Naive thymus-derived CD4-positive, alpha-beta T cell (primary cell): ENCODE measurements at regions not wholly inside any gene's neighbourhood (a gene's known extent, or its start where the extent isn't known, plus 50 kb on each side); places are given as distances from the start of the nearest gene placed in this dataset.
"Not testable (repeated sequence)": the region's sequence is repeated elsewhere in the genome, so short reads cannot be mapped to it uniquely, and the experiment has no call there.

Experiments used
- ATAC-seq: fragments of 150-1000 bp; cut with Tn5 transposase; 2 replicates; pipeline ENCODE4 v1.10.0; 2021; ENCODE audit warnings: mild to moderate bottlenecking, moderate library complexity
- CTCF ChIA-PET: fragments of 350-600 bp; sonication (Branson Sonifier 250); formaldehyde crosslinking; loops from one replicate; lab custom pipeline; 2021; ENCODE audit warnings: antibody characterized with exemption; lab: Charles Lee
- POLR2A ChIA-PET: fragments of 350-600 bp; sonication (Branson Sonifier 250); formaldehyde crosslinking; loops from one replicate; lab custom pipeline; 2021; ENCODE audit warnings: antibody characterized with exemption, inconsistent platforms; lab: Charles Lee
- DNase-seq, 9 donors: peaks; one replicate each; pipeline versions ENCODE4 v3.0.0 to v3.0.0-alpha.2; 2020 to 2022; ENCODE audit warnings: mixed read lengths in 1 of 9
- H3K27ac ChIP-seq: one replicate; pipeline ENCODE4 v1.7.0; 2013; ENCODE audit warnings: mild to moderate bottlenecking, low read depth, low read length, moderate library complexity
- H3K27me3 ChIP-seq, 2 donors: one replicate each; pipeline ENCODE4 v1.7.0; 2013; ENCODE audit warnings: low read length in 2 of 2, mild to moderate bottlenecking in 2 of 2, moderate library complexity in 2 of 2; ENCODE audit not compliant: control insufficient read depth in 2 of 2, insufficient read depth in 2 of 2
- H3K36me3 ChIP-seq, 3 experiments: 1 replicate in 2 of 3; 2 replicates in 1 of 3; pipeline ENCODE4 v1.7.0; 2013; ENCODE audit warnings: low read length in 3 of 3, mild to moderate bottlenecking in 3 of 3, moderate library complexity in 1 of 3; ENCODE audit not compliant: insufficient read depth in 3 of 3, control insufficient read depth in 2 of 3
- H3K4me1 ChIP-seq, 2 donors: one replicate each; pipeline ENCODE4 v1.7.0; 2013; ENCODE audit warnings: low read length in 2 of 2, mild to moderate bottlenecking in 2 of 2, moderate library complexity in 1 of 2; ENCODE audit not compliant: control insufficient read depth in 2 of 2, insufficient read depth in 2 of 2
- H3K4me3 ChIP-seq: 2 replicates; pipeline ENCODE4 v1.7.0; 2013; ENCODE audit warnings: mild to moderate bottlenecking, low read length
- H3K9me3 ChIP-seq, 3 experiments: 1 replicate in 2 of 3; 2 replicates in 1 of 3; pipeline ENCODE4 v1.7.0; 2013; ENCODE audit warnings: low read length in 3 of 3; ENCODE audit not compliant: control insufficient read depth in 2 of 3
- H3K27ac Mint-ChIP-seq, 9 donors: one replicate each; pipeline ENCODE4 v1.8.0; 2020 to 2022; ENCODE audit warnings: mixed read lengths in 9 of 9, mild to moderate bottlenecking in 8 of 9, moderate library complexity in 5 of 9, inconsistent platforms in 2 of 9
- H3K27me3 Mint-ChIP-seq, 5 donors: one replicate each; pipeline ENCODE4 v1.8.0; 2021 to 2022; ENCODE audit warnings: mixed read lengths in 5 of 5, mild to moderate bottlenecking in 1 of 5
- H3K36me3 Mint-ChIP-seq, 5 donors: one replicate each; pipeline ENCODE4 v1.8.0; 2020 to 2022; ENCODE audit warnings: mixed read lengths in 5 of 5, mild to moderate bottlenecking in 3 of 5, inconsistent platforms in 1 of 5
- H3K4me1 Mint-ChIP-seq, 7 donors: one replicate each; pipeline ENCODE4 v1.8.0; 2020 to 2022; ENCODE audit warnings: mixed read lengths in 7 of 7, mild to moderate bottlenecking in 3 of 7, inconsistent platforms in 1 of 7
- H3K4me3 Mint-ChIP-seq, 10 donors: one replicate each; pipeline ENCODE4 v1.8.0; 2020 to 2022; ENCODE audit warnings: mild to moderate bottlenecking in 10 of 10, mixed read lengths in 10 of 10, moderate library complexity in 6 of 10, inconsistent platforms in 2 of 10
- H3K9me3 Mint-ChIP-seq, 11 donors: one replicate each; pipeline ENCODE4 v1.8.0; 2020 to 2022; ENCODE audit warnings: mixed read lengths in 11 of 11, mild to moderate bottlenecking in 4 of 11, inconsistent platforms in 1 of 11, moderate library complexity in 1 of 11
- intact Hi-C, 2 donors: fragments of 100-400 bp; cut with micrococcal nuclease; formaldehyde crosslinking; loops; one replicate each; pipeline ENCODE4 v1.15.1; 2023

DNA sequence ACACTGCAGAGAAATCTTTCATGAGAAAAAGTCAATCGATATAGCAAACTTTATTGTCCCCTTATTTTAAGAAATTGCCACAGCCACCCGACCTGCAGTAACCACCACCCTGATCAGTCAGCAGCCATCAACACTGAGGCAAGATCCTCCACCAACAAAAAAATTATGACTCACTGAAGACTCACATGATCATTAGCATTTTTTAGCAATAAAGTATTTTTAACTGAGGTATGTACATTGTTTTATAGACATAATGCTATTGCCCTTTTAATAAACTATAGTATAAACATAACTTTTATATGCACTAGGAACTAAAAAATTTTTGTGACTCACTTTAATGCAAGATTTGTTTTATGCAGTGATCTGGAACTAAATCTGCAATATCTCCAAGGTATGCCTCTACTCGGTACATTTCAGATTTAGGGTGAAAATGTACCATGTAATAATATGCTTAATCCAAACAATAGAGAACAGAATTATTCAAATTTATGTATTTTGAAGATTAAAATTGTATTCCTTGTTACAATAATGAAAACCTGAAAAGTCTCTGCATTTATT is 79.2 kb upstream of the CEP126 start:
- intact Hi-C loops: no loop called here
- H3K27me3 Mint-ChIP-seq: peaks cover 0 to 12% (median 5%) of the 10 kb centered on the region in 5 donors
- no peaks in the 10 kb centered on the region for H3K4me1 Mint-ChIP-seq
- Histone ChIP-seq H3K27ac (no peak overlapping the region), H3K36me3 (no peaks in the 10 kb centered on the region), H3K9me3 (no peaks in the 10 kb centered on the region), H3K4me3 (no peak overlapping the region), H3K27me3 (no peaks in the 10 kb centered on the region), H3K4me1 (no peaks in the 10 kb centered on the region)
- DNase-seq (no peak), ATAC-seq (no peak)
- no peak overlapping the region for H3K4me3 Mint-ChIP-seq
- POLR2A ChIA-PET: no interaction called here
- H3K27ac Mint-ChIP-seq: no peak overlapping the region
- CTCF ChIA-PET: no interaction called here
- H3K36me3 Mint-ChIP-seq: no peaks in the 10 kb centered on the region
- H3K9me3 Mint-ChIP-seq: peaks cover 0 to 3% (median 0%) of the 10 kb centered on the region in 11 donors

DNA sequence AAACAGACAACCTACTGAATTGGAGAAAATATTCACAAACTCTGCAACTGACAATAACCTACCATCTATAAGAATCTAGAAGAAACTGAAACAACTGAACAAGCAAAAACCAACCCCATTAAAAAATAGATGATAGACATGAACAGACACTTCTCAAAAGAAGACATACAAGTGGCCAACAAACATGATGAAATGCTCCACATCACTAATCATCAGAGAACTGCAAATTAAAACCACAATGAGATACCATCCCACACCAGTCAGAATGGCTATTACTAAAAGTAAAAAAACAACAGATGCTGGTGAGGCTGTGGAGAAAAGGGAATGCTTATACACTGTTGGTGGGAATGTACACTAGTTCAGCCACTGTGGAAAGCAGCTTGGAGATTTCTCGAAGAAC is 84.3 kb upstream of the CEP126 start:
- H3K9me3 ChIP-seq, ATAC-seq, H3K27ac ChIP-seq, H3K4me3 ChIP-seq, POLR2A ChIA-PET, intact Hi-C loops, H3K4me1 ChIP-seq, H3K36me3 Mint-ChIP-seq, H3K4me3 Mint-ChIP-seq, H3K27ac Mint-ChIP-seq, DNase-seq, H3K9me3 Mint-ChIP-seq, H3K4me1 Mint-ChIP-seq, H3K27me3 ChIP-seq, H3K36me3 ChIP-seq, H3K27me3 Mint-ChIP-seq, CTCF ChIA-PET: not testable (repeated sequence)

DNA sequence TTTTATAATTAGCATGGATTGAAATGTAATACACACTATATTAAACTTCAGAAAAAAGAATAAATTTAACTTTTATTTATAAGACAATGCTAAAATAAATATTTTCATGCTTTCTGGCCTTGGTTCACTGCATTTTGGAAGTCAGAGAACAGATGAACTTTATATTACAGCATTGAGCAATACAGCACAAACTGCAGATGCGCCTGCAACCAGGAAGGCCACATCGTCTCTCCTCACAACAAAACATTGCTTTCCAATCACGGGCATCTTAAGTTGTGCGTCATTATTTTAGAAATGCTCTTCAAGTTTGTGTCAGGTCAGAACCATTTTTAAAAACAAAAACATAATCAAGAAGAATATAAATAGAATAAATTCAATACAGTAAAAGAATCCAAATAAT is 89.3 kb upstream of the CEP126 start:
- Mint-ChIP-seq H3K27me3 (peaks cover 0 to 12% (median 0%) of the 10 kb centered on the region in 5 donors), H3K9me3 (peaks cover 0 to 3% (median 0%) of the 10 kb centered on the region in 11 donors), H3K27ac (no peak overlapping the region), H3K36me3 (no peaks in the 10 kb centered on the region), H3K4me3 (no peak overlapping the region), H3K4me1 (no peaks in the 10 kb centered on the region)
- no peak overlapping the region for H3K4me3 ChIP-seq
- POLR2A ChIA-PET: no interaction called here
- H3K9me3 ChIP-seq: no peaks in the 10 kb centered on the region
- CTCF ChIA-PET: no interaction called here
- no peak overlapping the region for H3K27ac ChIP-seq
- no peaks in the 10 kb centered on the region for H3K27me3 ChIP-seq
- ATAC-seq: no peak
- no peaks in the 10 kb centered on the region for H3K36me3 ChIP-seq
- no peak for DNase-seq
- intact Hi-C loops: no loop called here
- no peaks in the 10 kb centered on the region for H3K4me1 ChIP-seq

DNA sequence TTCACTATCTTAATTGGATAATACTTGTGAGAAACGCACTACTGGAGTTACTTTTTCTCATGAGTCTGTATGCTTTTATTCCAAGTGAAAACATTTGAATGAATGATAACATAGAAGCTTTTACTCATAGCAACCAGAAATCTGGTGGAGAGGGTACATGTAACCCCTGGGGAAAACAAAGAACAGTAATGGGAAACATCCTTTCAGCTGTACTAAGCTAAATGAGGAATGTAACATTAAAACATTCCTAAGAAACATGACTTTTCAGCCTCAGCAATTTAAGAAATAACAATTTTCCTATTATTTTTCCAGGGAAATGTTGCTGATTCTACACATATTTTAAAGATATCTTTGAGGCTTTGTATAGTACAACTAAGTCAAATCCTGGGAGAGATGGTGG is 97.2 kb upstream of the CEP126 start:
- H3K27ac ChIP-seq: no peak overlapping the region

DNA sequence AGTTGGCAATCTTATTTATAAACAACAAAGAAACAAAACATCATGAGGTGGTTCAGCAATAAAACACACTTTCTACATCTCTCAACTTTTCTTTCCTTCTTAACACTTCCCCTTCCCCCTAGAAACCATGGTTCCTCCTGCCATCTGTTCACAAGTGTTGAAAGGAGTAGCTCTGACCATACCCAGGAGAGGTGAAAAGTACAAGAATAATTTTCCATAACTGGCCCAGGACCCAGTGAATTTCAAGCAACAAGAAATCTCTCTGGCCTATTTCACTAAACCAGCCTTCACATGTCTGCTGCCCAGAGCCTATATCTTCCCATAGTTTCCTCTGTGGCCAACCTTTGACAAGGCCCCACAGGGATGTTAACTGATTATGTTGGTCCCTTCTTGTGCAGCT is 98.2 kb upstream of the CEP126 start:
- Mint-ChIP-seq H3K9me3 (peaks cover 0 to 7% (median 0%) of the 10 kb centered on the region in 11 donors), H3K36me3 (no peaks in the 10 kb centered on the region), H3K4me3 (no peak overlapping the region), H3K27ac (no peak overlapping the region), H3K27me3 (peaks cover 0 to 7% (median 4%) of the 10 kb centered on the region in 5 donors), H3K4me1 (no peaks in the 10 kb centered on the region)
- no peak for ATAC-seq
- H3K4me1 ChIP-seq: no peaks in the 10 kb centered on the region
- DNase-seq: no peak
- no peak overlapping the region for H3K4me3 ChIP-seq
- ChIA-PET CTCF (no interaction called here), POLR2A (no interaction called here)
- H3K36me3 ChIP-seq: no peaks in the 10 kb centered on the region
- H3K9me3 ChIP-seq: no peaks in the 10 kb centered on the region
- no peaks in the 10 kb centered on the region for H3K27me3 ChIP-seq
- H3K27ac ChIP-seq: no peak overlapping the region
- intact Hi-C loops: no loop called here

More for the DNA sequence above, 97.2 kb upstream of the CEP126 start:
- Mint-ChIP-seq H3K4me1 (no peaks in the 10 kb centered on the region), H3K27me3 (peaks cover 0 to 7% (median 4%) of the 10 kb centered on the region in 5 donors), H3K9me3 (peaks cover 0 to 3% (median 0%) of the 10 kb centered on the region in 11 donors), H3K4me3 (no peak overlapping the region), H3K36me3 (no peaks in the 10 kb centered on the region), H3K27ac (no peak overlapping the region)
- intact Hi-C loops: no loop called here
- H3K4me3 ChIP-seq: no peak overlapping the region
- ATAC-seq: no peak
- DNase-seq: no peak
- no peaks in the 10 kb centered on the region for H3K4me1 ChIP-seq
- H3K36me3 ChIP-seq: no peaks in the 10 kb centered on the region
- no peaks in the 10 kb centered on the region for H3K27me3 ChIP-seq
- H3K9me3 ChIP-seq: no peaks in the 10 kb centered on the region
- ChIA-PET CTCF (no interaction called here), POLR2A (no interaction called here)

DNA sequence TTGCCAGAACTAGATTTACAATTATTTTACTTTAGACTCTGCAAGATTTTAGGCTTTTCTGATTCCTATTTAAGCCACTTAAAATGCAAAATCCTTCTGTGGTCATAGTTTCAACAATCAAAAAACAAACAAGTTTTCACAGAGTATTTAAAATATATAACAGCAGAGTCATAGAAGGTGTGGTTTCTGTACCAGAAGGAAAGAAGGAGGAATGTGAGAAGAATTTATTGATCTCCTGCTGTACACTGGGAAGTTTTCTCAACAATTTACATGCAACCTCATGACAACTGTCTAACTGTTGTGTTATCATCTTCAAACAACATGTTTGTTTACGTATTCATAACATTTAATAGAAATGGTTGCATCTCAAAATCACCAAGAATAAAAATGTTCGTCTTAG is 102.3 kb upstream of the CEP126 start:
- Histone ChIP-seq H3K27ac (no peak overlapping the region), H3K27me3 (no peaks in the 10 kb centered on the region), H3K9me3 (no peaks in the 10 kb centered on the region), H3K36me3 (no peaks in the 10 kb centered on the region), H3K4me3 (no peak overlapping the region), H3K4me1 (no peaks in the 10 kb centered on the region)
- POLR2A ChIA-PET: no interaction called here
- DNase-seq (no peak), ATAC-seq (no peak)
- intact Hi-C loops: no loop called here
- no peaks in the 10 kb centered on the region for H3K36me3 Mint-ChIP-seq
- CTCF ChIA-PET: no interaction called here
- H3K4me3 Mint-ChIP-seq: no peak overlapping the region
- H3K27ac Mint-ChIP-seq: no peak overlapping the region
- peaks cover 0 to 7% (median 5%) of the 10 kb centered on the region in 5 donors for H3K27me3 Mint-ChIP-seq
- peaks cover 0 to 8% (median 0%) of the 10 kb centered on the region in 11 donors for H3K9me3 Mint-ChIP-seq
- no peaks in the 10 kb centered on the region for H3K4me1 Mint-ChIP-seq

DNA sequence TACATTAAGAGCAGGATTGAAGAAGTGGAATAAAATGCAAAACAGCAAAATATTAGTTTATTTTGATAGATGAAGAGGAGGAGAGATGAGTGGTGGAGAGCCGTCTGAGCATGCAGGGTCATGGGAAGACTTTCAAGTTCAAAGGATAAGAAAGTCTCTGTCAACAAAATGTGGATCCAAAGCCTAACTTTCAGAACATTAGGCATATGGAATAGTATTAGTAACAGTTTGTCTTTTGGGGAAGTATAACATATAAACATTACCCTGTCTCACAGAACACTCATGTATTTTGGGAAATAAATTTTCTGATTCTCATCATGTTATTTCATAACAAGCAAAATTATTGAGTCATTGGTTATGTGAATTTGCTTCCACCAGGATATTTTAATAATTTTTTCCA is 104.3 kb upstream of the CEP126 start:
- Histone ChIP-seq H3K4me1 (no peaks in the 10 kb centered on the region), H3K36me3 (no peaks in the 10 kb centered on the region), H3K27me3 (no peaks in the 10 kb centered on the region), H3K27ac (no peak overlapping the region), H3K4me3 (no peak overlapping the region), H3K9me3 (no peaks in the 10 kb centered on the region)
- no peaks in the 10 kb centered on the region for H3K36me3 Mint-ChIP-seq
- H3K27ac Mint-ChIP-seq: no peak overlapping the region
- ChIA-PET POLR2A (no interaction called here), CTCF (no interaction called here)
- ATAC-seq: no peak
- no peaks in the 10 kb centered on the region for H3K4me1 Mint-ChIP-seq
- H3K27me3 Mint-ChIP-seq: peaks cover 0 to 8% (median 5%) of the 10 kb centered on the region in 5 donors
- intact Hi-C loops: no loop called here
- DNase-seq: no peak
- peaks cover 0 to 8% (median 0%) of the 10 kb centered on the region in 11 donors for H3K9me3 Mint-ChIP-seq
- no peak overlapping the region for H3K4me3 Mint-ChIP-seq
